Activated naive CD4-positive, alpha-beta T cell treated with anti-CD3 and anti-CD28 coated beads for 36 hours (primary cell): ENCODE measurements at regions not wholly inside any gene's neighbourhood (a gene's known extent, or its start where the extent isn't known, plus 50 kb on each side); places are given as distances from the start of the nearest gene placed in this dataset.
"Not testable (repeated sequence)": the region's sequence is repeated elsewhere in the genome, so short reads cannot be mapped to it uniquely, and the experiment has no call there.

Experiments
- CTCF ChIA-PET: fragments of 350-600 bp; sonication (Branson Sonifier 250); formaldehyde crosslinking; loops from one replicate; lab custom pipeline; 2021; ENCODE audit warnings: antibody characterized with exemption; lab: Charles Lee
- DNase-seq: peaks from one replicate; pipeline ENCODE4 v3.0.0-alpha.2; 2020
- H3K27ac Mint-ChIP-seq: one replicate; pipeline ENCODE4 v1.8.0; 2021; ENCODE audit warnings: mild to moderate bottlenecking, mixed read lengths
- H3K27me3 Mint-ChIP-seq: one replicate; pipeline ENCODE4 v1.8.0; 2021; ENCODE audit warnings: low read depth, mixed read lengths
- H3K36me3 Mint-ChIP-seq: one replicate; pipeline ENCODE4 v1.8.0; 2021; ENCODE audit warnings: low read depth, mixed read lengths
- H3K4me1 Mint-ChIP-seq: one replicate; pipeline ENCODE4 v1.8.0; 2021; ENCODE audit warnings: low read depth, mixed read lengths
- H3K4me3 Mint-ChIP-seq: one replicate; pipeline ENCODE4 v1.8.0; 2021; ENCODE audit warnings: mild to moderate bottlenecking, moderate library complexity, mixed read lengths
- H3K9me3 Mint-ChIP-seq: one replicate; pipeline ENCODE4 v1.8.0; 2021; ENCODE audit warnings: mixed read lengths
- intact Hi-C: fragments of 100-400 bp; cut with micrococcal nuclease; formaldehyde crosslinking; loops from one replicate; pipeline ENCODE4 v1.15.1; 2023

GRCh38 chr5:44949687-44950086, 140.9 kb downstream of the MRPS30 start:
- no peak overlapping the region for H3K27ac Mint-ChIP-seq
- no peak overlapping the region for H3K4me3 Mint-ChIP-seq
- CTCF ChIA-PET: no interaction called here
- no peaks in the 10 kb centered on the region for H3K27me3 Mint-ChIP-seq
- no peaks in the 10 kb centered on the region for H3K9me3 Mint-ChIP-seq
- H3K4me1 Mint-ChIP-seq: peaks cover 4% of the 10 kb centered on the region
- DNase-seq: no peak
- no peaks in the 10 kb centered on the region for H3K36me3 Mint-ChIP-seq
- intact Hi-C loops: loop anchor here (5.0 to 10.0 kb wide), 2 partner anchors 87 to 745 kb away; partner anchors contain the start of gene HCN1

- no peaks in the 10 kb centered on the region for H3K9me3 Mint-ChIP-seq
- CTCF ChIA-PET: interaction anchor here (1.0 kb wide), 1 partner anchor 109 kb away, joined by 3 read pairs; no protein-coding TSS in a partner anchor
- H3K4me1 Mint-ChIP-seq: no peaks in the 10 kb centered on the region
- intact Hi-C loops: loop anchor here (5.0 to 10.0 kb wide), 2 partner anchors 89 to 743 kb away; partner anchors contain the start of gene HCN1
- no peaks in the 10 kb centered on the region for H3K36me3 Mint-ChIP-seq
- H3K27me3 Mint-ChIP-seq: no peaks in the 10 kb centered on the region
- H3K4me3 Mint-ChIP-seq: no peak overlapping the region
- H3K27ac Mint-ChIP-seq: no peak overlapping the region
- DNase-seq: no peak
Observed at GRCh38 chr5:44951371-44951770, 142.6 kb downstream of the MRPS30 start.

GRCh38 chr5:44952376-44952775, 143.6 kb downstream of the MRPS30 start:
- Mint-ChIP-seq H3K9me3 (no peaks in the 10 kb centered on the region), H3K4me3 (no peak overlapping the region), H3K27ac (no peak overlapping the region), H3K27me3 (no peaks in the 10 kb centered on the region), H3K36me3 (no peaks in the 10 kb centered on the region), H3K4me1 (peaks cover 4% of the 10 kb centered on the region)
- CTCF ChIA-PET: interaction anchor here (0.6 to 1.1 kb wide), 5 partner anchors 13 to 731 kb away, joined by 3 to 4 read pairs (median 3); no protein-coding TSS in a partner anchor
- intact Hi-C loops: loop anchor here (5.0 to 10.0 kb wide), 2 partner anchors 90 to 742 kb away; partner anchors contain the start of gene HCN1
- peak; percentile 5 for DNase-seq

DNA sequence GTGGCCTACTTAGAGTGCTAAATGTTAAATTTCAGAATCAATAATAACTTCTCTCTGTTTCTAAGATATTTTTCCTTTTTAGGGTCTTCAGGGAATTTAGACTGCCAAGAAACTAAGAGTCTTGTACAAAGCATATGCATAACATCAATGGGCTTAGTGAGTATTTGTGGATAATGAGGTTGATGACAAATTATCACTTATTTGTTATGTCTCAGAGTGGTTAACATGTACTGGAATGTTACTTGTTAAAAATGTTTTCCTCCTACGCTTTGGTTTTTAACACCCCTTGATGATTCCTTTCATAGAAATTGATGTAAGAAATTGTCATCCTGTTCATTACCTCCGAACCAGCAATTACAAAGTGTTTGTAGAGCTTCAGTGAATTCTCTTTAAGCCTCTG, 144.3 kb downstream of the MRPS30 start:
- Mint-ChIP-seq H3K36me3 (no peaks in the 10 kb centered on the region), H3K4me1 (peaks cover 4% of the 10 kb centered on the region), H3K4me3 (no peak overlapping the region), H3K27ac (no peak overlapping the region), H3K9me3 (no peaks in the 10 kb centered on the region), H3K27me3 (no peaks in the 10 kb centered on the region)
- DNase-seq: no peak
- CTCF ChIA-PET: interaction anchor here (1.1 kb wide), 1 partner anchor 12 kb away, joined by 3 read pairs; no protein-coding TSS in a partner anchor
- intact Hi-C loops: loop anchor here (5.0 to 10.0 kb wide), 2 partner anchors 91 to 742 kb away; partner anchors contain the start of gene HCN1

GRCh38 chr5:44958943-44959454, 150.3 kb downstream of the MRPS30 start:
- H3K4me3 Mint-ChIP-seq, H3K4me1 Mint-ChIP-seq, H3K27ac Mint-ChIP-seq, DNase-seq, H3K27me3 Mint-ChIP-seq, CTCF ChIA-PET, H3K9me3 Mint-ChIP-seq, H3K36me3 Mint-ChIP-seq: not testable (repeated sequence)
- intact Hi-C loops: loop anchor here (10.0 kb wide), 1 partner anchor 736 kb away; the partner anchor contains the start of gene HCN1

- Mint-ChIP-seq H3K9me3 (no peaks in the 10 kb centered on the region), H3K27ac (no peak overlapping the region), H3K4me3 (no peak overlapping the region), H3K4me1 (no peaks in the 10 kb centered on the region), H3K36me3 (no peaks in the 10 kb centered on the region), H3K27me3 (no peaks in the 10 kb centered on the region)
- no peak for DNase-seq
- intact Hi-C loops: no loop called here
- CTCF ChIA-PET: no interaction called here
Observed at GRCh38 chr5:44969825-44970224, 161.1 kb downstream of the MRPS30 start.

DNA sequence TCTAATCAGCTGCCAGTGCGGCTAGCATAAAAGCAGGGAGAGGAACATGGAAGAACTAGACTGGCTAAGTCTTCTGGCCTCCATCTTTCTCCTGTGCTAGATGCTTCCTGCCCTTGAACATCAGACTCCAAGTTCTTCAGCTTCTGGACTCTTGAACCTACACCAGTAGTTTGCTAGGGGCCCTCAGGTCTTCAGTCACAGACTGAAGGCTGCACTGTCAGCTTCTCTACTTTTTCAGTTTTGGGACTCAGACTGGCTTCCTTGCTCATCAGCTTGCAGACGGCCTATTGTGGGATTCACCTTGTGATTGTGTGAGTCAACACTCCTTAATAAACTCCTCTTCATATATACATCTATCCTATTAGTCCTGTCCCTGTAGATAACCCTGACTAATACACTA, 162.2 kb downstream of the MRPS30 start:
- H3K36me3 Mint-ChIP-seq, H3K27me3 Mint-ChIP-seq, H3K4me1 Mint-ChIP-seq, CTCF ChIA-PET, H3K27ac Mint-ChIP-seq, H3K9me3 Mint-ChIP-seq, intact Hi-C loops, H3K4me3 Mint-ChIP-seq, DNase-seq: not testable (repeated sequence)

GRCh38 chr5:44974813-44975212, 166.1 kb downstream of the MRPS30 start:
- CTCF ChIA-PET: no interaction called here
- DNase-seq: no peak
- no peak overlapping the region for H3K4me3 Mint-ChIP-seq

DNA sequence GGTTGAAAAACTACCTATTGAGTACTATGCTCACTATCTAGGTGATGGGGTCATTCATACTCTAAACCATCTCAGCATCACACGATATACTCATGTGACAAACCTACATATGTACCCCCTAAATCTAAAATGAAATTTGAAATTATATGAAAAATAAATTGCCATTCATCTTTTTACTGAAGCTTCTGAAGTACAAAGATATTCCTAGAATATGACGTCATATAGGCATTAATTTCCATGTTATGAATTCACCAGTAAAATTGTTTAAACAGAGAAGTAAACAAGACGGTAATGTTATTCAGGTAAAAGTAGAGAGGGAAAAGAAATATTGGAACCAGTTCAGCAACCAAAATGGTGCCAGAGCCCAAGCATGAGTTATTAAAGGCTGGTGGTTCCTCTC, 173.0 kb downstream of the MRPS30 start:
- CTCF ChIA-PET: no interaction called here

More at GRCh38 chr5:44974813-44975212, 166.1 kb downstream of the MRPS30 start:
- intact Hi-C loops: no loop called here
- Mint-ChIP-seq H3K27ac (no peak overlapping the region), H3K9me3 (peaks cover 4% of the 10 kb centered on the region), H3K36me3 (no peaks in the 10 kb centered on the region), H3K4me1 (no peaks in the 10 kb centered on the region), H3K27me3 (no peaks in the 10 kb centered on the region)

DNA sequence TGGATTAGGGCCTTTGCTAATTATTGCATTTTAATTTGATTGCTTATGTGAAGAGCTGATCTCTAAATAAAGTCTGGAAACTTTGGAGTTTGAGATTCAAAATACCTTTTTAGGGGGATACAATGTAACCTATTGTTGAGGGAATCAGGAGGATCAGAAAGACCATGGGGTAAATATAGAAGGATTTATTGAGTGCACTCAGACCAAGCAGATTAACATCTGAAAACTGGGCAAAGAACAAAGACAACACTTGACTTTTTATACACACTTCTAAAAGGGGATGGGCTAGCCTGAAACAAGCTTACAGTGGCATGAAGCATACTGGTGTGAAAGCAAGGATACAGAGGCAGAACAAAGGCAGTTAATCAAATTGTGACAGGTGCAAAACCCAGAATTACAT, 174.3 kb downstream of the MRPS30 start:
- intact Hi-C loops: no loop called here
- Mint-ChIP-seq H3K36me3 (no peaks in the 10 kb centered on the region), H3K4me3 (no peak overlapping the region), H3K27me3 (no peaks in the 10 kb centered on the region), H3K4me1 (no peaks in the 10 kb centered on the region), H3K9me3 (peaks cover 43% of the 10 kb centered on the region), H3K27ac (no peak overlapping the region)
- DNase-seq: no peak
- CTCF ChIA-PET: no interaction called here

More for the DNA sequence above, 173.0 kb downstream of the MRPS30 start:
- H3K27me3 Mint-ChIP-seq: no peaks in the 10 kb centered on the region
- intact Hi-C loops: no loop called here
- H3K4me1 Mint-ChIP-seq: no peaks in the 10 kb centered on the region
- peaks cover 44% of the 10 kb centered on the region for H3K9me3 Mint-ChIP-seq
- H3K36me3 Mint-ChIP-seq: no peaks in the 10 kb centered on the region
- H3K4me3 Mint-ChIP-seq: no peak overlapping the region
- H3K27ac Mint-ChIP-seq: no peak overlapping the region
- no peak for DNase-seq

DNA sequence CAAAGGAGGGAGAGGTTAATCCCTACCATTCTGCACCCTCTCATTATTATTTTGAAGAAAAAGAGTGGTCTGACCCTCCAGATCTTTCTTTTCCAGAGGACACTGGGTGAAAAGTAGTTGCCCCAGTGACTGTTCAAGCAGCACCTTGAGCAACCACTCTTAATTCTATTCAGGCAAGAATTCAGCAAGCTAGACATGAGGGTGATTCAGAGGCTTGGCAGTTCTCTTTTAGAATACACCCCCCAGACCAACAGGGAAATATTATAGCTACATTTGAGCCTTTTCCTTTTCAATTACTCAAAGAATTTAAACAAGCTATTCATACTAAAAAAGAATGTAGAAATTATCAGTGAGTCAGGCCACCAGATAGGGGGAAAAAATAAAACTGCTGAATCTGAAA, 178.3 kb downstream of the MRPS30 start:
- Mint-ChIP-seq H3K27ac (no peak overlapping the region), H3K4me1 (no peaks in the 10 kb centered on the region), H3K27me3 (no peaks in the 10 kb centered on the region), H3K4me3 (no peak overlapping the region), H3K36me3 (no peaks in the 10 kb centered on the region), H3K9me3 (peaks cover 44% of the 10 kb centered on the region)
- no peak for DNase-seq
- CTCF ChIA-PET: no interaction called here
- intact Hi-C loops: no loop called here

- Mint-ChIP-seq H3K9me3 (peaks cover 16% of the 10 kb centered on the region), H3K27ac (no peak overlapping the region), H3K27me3 (no peaks in the 10 kb centered on the region), H3K4me3 (no peak overlapping the region), H3K4me1 (no peaks in the 10 kb centered on the region), H3K36me3 (no peaks in the 10 kb centered on the region)
- DNase-seq: no peak
- CTCF ChIA-PET: no interaction called here
- intact Hi-C loops: no loop called here
Observed at GRCh38 chr5:44991693-44992092, 182.9 kb downstream of the MRPS30 start.

- Mint-ChIP-seq H3K27me3 (no peaks in the 10 kb centered on the region), H3K9me3 (peaks cover 14% of the 10 kb centered on the region), H3K4me1 (no peaks in the 10 kb centered on the region), H3K36me3 (no peaks in the 10 kb centered on the region), H3K27ac (no peak overlapping the region), H3K4me3 (no peak overlapping the region)
- no peak for DNase-seq
- CTCF ChIA-PET: no interaction called here
- intact Hi-C loops: no loop called here
Observed at GRCh38 chr5:44993286-44993685, 184.5 kb downstream of the MRPS30 start.
